Activated naive CD8-positive, alpha-beta T cell treated with anti-CD3 and anti-CD28 coated beads for 36 hours (primary cell): ENCODE measurements at regions not wholly inside any gene's neighbourhood (a gene's known extent, or its start where the extent isn't known, plus 50 kb on each side); places are given as distances from the start of the nearest gene placed in this dataset.

ENCODE experiments used
- DNase-seq: peaks from one replicate; pipeline ENCODE4 v3.0.0; 2021
- H3K27ac Mint-ChIP-seq: one replicate; pipeline ENCODE4 v1.8.0; 2022; ENCODE audit warnings: mild to moderate bottlenecking, moderate library complexity, mixed read lengths
- H3K27me3 Mint-ChIP-seq: one replicate; pipeline ENCODE4 v1.8.0; 2022; ENCODE audit warnings: mild to moderate bottlenecking, mixed read lengths
- H3K36me3 Mint-ChIP-seq: one replicate; pipeline ENCODE4 v1.8.0; 2021; ENCODE audit warnings: mild to moderate bottlenecking, mixed read lengths
- H3K4me1 Mint-ChIP-seq: one replicate; pipeline ENCODE4 v1.8.0; 2021; ENCODE audit warnings: mixed read lengths
- H3K4me3 Mint-ChIP-seq: one replicate; pipeline ENCODE4 v1.8.0; 2022; ENCODE audit warnings: mild to moderate bottlenecking, moderate library complexity, mixed read lengths
- H3K9me3 Mint-ChIP-seq: one replicate; pipeline ENCODE4 v1.8.0; 2022; ENCODE audit warnings: mixed read lengths

- Mint-ChIP-seq H3K4me1 (no peaks in the 10 kb centered on the region), H3K36me3 (no peaks in the 10 kb centered on the region), H3K9me3 (peaks cover 1% of the 10 kb centered on the region), H3K27ac (no peak overlapping the region), H3K27me3 (peaks cover 3% of the 10 kb centered on the region), H3K4me3 (no peak overlapping the region)
- DNase-seq: no peak
These were observed 1010.0 kb downstream of the SQOR start for GRCh38 chr15:46644501-46645481.

- Mint-ChIP-seq H3K27ac (no peak overlapping the region), H3K4me1 (no peaks in the 10 kb centered on the region)
These were observed 1011.7 kb downstream of the SQOR start for GRCh38 chr15:46646490-46646889.

GRCh38 chr15:46647046-46647445, 1012.2 kb downstream of the SQOR start:
- DNase-seq: no peak
- Mint-ChIP-seq H3K27me3 (peaks cover 3% of the 10 kb centered on the region), H3K36me3 (no peaks in the 10 kb centered on the region), H3K9me3 (peaks cover 1% of the 10 kb centered on the region), H3K27ac (no peak overlapping the region), H3K4me1 (no peaks in the 10 kb centered on the region), H3K4me3 (no peak overlapping the region)

More at GRCh38 chr15:46646490-46646889, 1011.7 kb downstream of the SQOR start:
- DNase-seq: no peak
- no peaks in the 10 kb centered on the region for H3K36me3 Mint-ChIP-seq
- H3K4me3 Mint-ChIP-seq: no peak overlapping the region
- peaks cover 3% of the 10 kb centered on the region for H3K27me3 Mint-ChIP-seq
- peaks cover 1% of the 10 kb centered on the region for H3K9me3 Mint-ChIP-seq

GRCh38 chr15:46652266-46652665, 1017.4 kb downstream of the SQOR start:
- H3K36me3 Mint-ChIP-seq: no peaks in the 10 kb centered on the region
- no peak for DNase-seq
- no peak overlapping the region for H3K4me3 Mint-ChIP-seq
- H3K4me1 Mint-ChIP-seq: no peaks in the 10 kb centered on the region
- peaks cover 2% of the 10 kb centered on the region for H3K9me3 Mint-ChIP-seq
- H3K27me3 Mint-ChIP-seq: peaks cover 3% of the 10 kb centered on the region
- no peak overlapping the region for H3K27ac Mint-ChIP-seq

- Mint-ChIP-seq H3K9me3 (peaks cover 4% of the 10 kb centered on the region), H3K36me3 (no peaks in the 10 kb centered on the region), H3K27me3 (no peaks in the 10 kb centered on the region), H3K4me3 (no peak overlapping the region), H3K4me1 (no peaks in the 10 kb centered on the region), H3K27ac (no peak overlapping the region)
- DNase-seq: no peak
These were observed 1020.2 kb downstream of the SQOR start for GRCh38 chr15:46654993-46655392.

- no peaks in the 10 kb centered on the region for H3K4me1 Mint-ChIP-seq
- H3K4me3 Mint-ChIP-seq: no peak overlapping the region
- DNase-seq: no peak
- no peak overlapping the region for H3K27ac Mint-ChIP-seq
- peaks cover 2% of the 10 kb centered on the region for H3K9me3 Mint-ChIP-seq
- H3K36me3 Mint-ChIP-seq: no peaks in the 10 kb centered on the region
- H3K27me3 Mint-ChIP-seq: no peaks in the 10 kb centered on the region
These were observed 1025.4 kb downstream of the SQOR start for GRCh38 chr15:46660096-46660842.

- Mint-ChIP-seq H3K4me1 (no peaks in the 10 kb centered on the region), H3K27ac (no peak overlapping the region), H3K4me3 (no peak overlapping the region), H3K27me3 (no peaks in the 10 kb centered on the region), H3K36me3 (no peaks in the 10 kb centered on the region), H3K9me3 (peaks cover 1% of the 10 kb centered on the region)
- no peak for DNase-seq
These were observed 1035.4 kb downstream of the SQOR start for GRCh38 chr15:46670258-46670657.

GRCh38 chr15:46671336-46671735, 1036.5 kb downstream of the SQOR start:
- Mint-ChIP-seq H3K27ac (no peak overlapping the region), H3K4me1 (no peaks in the 10 kb centered on the region), H3K36me3 (no peaks in the 10 kb centered on the region), H3K9me3 (peaks cover 1% of the 10 kb centered on the region), H3K27me3 (no peaks in the 10 kb centered on the region), H3K4me3 (no peak overlapping the region)
- DNase-seq: no peak

GRCh38 chr15:46672041-46672440, 1037.2 kb downstream of the SQOR start:
- Mint-ChIP-seq H3K27me3 (no peaks in the 10 kb centered on the region), H3K36me3 (no peaks in the 10 kb centered on the region), H3K4me3 (no peak overlapping the region), H3K27ac (no peak overlapping the region), H3K4me1 (no peaks in the 10 kb centered on the region), H3K9me3 (peaks cover 1% of the 10 kb centered on the region)
- no peak for DNase-seq

GRCh38 chr15:46676233-46677206, 1040.8 kb upstream of the SEMA6D start:
- Mint-ChIP-seq H3K27me3 (no peaks in the 10 kb centered on the region), H3K36me3 (no peaks in the 10 kb centered on the region), H3K27ac (no peak overlapping the region), H3K9me3 (peaks cover 2% of the 10 kb centered on the region), H3K4me1 (no peaks in the 10 kb centered on the region), H3K4me3 (no peak overlapping the region)
- DNase-seq: no peak

GRCh38 chr15:46677491-46677890, 1039.8 kb upstream of the SEMA6D start:
- H3K4me3 Mint-ChIP-seq: no peak overlapping the region
- H3K36me3 Mint-ChIP-seq: no peaks in the 10 kb centered on the region
- no peak overlapping the region for H3K27ac Mint-ChIP-seq
- no peak for DNase-seq
- H3K9me3 Mint-ChIP-seq: peaks cover 2% of the 10 kb centered on the region
- no peaks in the 10 kb centered on the region for H3K27me3 Mint-ChIP-seq
- no peaks in the 10 kb centered on the region for H3K4me1 Mint-ChIP-seq

GRCh38 chr15:46681901-46682300, 1035.4 kb upstream of the SEMA6D start:
- no peak overlapping the region for H3K4me3 Mint-ChIP-seq
- H3K9me3 Mint-ChIP-seq: peaks cover 2% of the 10 kb centered on the region
- H3K4me1 Mint-ChIP-seq: no peaks in the 10 kb centered on the region
- H3K36me3 Mint-ChIP-seq: no peaks in the 10 kb centered on the region
- no peak overlapping the region for H3K27ac Mint-ChIP-seq
- no peak for DNase-seq
- H3K27me3 Mint-ChIP-seq: no peaks in the 10 kb centered on the region

- H3K36me3 Mint-ChIP-seq: no peaks in the 10 kb centered on the region
- no peak overlapping the region for H3K4me3 Mint-ChIP-seq
- peaks cover 2% of the 10 kb centered on the region for H3K9me3 Mint-ChIP-seq
- no peak overlapping the region for H3K27ac Mint-ChIP-seq
- no peaks in the 10 kb centered on the region for H3K27me3 Mint-ChIP-seq
- no peak for DNase-seq
- no peaks in the 10 kb centered on the region for H3K4me1 Mint-ChIP-seq
These were observed 1034.1 kb upstream of the SEMA6D start for GRCh38 chr15:46682969-46683791.

- H3K27ac Mint-ChIP-seq: no peak overlapping the region
These were observed 1032.2 kb upstream of the SEMA6D start for GRCh38 chr15:46685096-46685495.

More at GRCh38 chr15:46685096-46685495, 1032.2 kb upstream of the SEMA6D start:
- Mint-ChIP-seq H3K4me3 (no peak overlapping the region), H3K9me3 (peaks cover 2% of the 10 kb centered on the region), H3K27me3 (no peaks in the 10 kb centered on the region), H3K36me3 (no peaks in the 10 kb centered on the region), H3K4me1 (no peaks in the 10 kb centered on the region)
- DNase-seq: no peak
